HuH-7 (cell line): ENCODE measurements at regions not wholly inside any gene's neighbourhood (a gene's known extent, or its start where the extent isn't known, plus 50 kb on each side); places are given as distances from the start of the nearest gene placed in this dataset.
"Not testable (repeated sequence)": the region's sequence is repeated elsewhere in the genome, so short reads cannot be mapped to it uniquely, and the experiment has no call there.

Experiments used
- DNase-seq: peaks from one replicate; pipeline ENCODE4 v3.0.0; 2011; ENCODE audit warnings: low spot score

DNA sequence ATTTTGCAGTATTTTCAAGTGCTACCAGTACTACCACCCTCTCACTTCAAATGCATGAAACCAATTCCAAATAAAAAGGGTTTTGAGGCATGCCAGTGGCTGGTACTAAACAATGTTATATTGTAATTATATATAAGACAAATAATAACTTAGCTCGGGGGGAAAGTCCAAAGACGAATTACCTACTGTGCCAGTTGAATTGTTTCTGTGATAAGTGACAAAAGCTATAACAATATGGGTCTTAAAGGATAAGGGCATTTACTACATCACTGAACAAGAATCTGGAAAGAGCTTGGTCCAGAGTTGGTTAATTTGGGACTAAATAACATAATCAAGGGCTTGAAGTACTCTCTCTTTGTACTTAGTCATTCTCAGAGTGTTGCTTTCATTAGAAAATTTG is 404.7 kb upstream of the CHAC2 start:
- DNase-seq, result no peak

DNA sequence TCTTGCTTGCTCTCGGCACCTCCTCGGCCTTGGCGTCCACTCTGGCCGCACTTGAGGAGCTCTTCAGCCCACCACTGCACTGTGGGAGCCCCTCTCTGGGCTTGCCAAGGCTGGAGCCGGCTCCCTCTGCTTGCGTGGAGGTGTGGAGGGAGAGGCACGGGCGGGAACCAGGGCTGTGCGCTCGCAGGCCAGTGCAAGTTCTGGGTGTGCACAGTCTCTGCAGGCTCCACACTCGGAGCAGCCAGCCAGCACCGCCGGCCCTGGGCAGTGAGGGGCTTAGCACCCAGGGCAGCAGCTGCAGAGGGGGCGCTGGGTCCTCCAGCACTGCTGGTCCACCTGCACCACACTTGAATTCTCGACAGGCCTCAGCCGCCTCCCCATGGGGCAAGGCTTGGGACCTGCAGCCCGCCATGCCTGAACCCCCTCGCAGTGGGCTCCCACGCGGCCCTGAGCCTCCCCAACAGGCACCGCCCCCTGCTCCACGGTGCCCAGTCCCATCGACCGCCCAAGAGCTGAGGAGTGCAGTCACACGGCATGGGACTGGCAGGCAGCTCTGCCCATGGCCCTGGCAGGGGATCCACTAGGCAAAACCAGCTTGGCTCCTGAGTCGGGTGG is 411.2 kb upstream of the CHAC2 start:
- DNase-seq, result no peak

DNA sequence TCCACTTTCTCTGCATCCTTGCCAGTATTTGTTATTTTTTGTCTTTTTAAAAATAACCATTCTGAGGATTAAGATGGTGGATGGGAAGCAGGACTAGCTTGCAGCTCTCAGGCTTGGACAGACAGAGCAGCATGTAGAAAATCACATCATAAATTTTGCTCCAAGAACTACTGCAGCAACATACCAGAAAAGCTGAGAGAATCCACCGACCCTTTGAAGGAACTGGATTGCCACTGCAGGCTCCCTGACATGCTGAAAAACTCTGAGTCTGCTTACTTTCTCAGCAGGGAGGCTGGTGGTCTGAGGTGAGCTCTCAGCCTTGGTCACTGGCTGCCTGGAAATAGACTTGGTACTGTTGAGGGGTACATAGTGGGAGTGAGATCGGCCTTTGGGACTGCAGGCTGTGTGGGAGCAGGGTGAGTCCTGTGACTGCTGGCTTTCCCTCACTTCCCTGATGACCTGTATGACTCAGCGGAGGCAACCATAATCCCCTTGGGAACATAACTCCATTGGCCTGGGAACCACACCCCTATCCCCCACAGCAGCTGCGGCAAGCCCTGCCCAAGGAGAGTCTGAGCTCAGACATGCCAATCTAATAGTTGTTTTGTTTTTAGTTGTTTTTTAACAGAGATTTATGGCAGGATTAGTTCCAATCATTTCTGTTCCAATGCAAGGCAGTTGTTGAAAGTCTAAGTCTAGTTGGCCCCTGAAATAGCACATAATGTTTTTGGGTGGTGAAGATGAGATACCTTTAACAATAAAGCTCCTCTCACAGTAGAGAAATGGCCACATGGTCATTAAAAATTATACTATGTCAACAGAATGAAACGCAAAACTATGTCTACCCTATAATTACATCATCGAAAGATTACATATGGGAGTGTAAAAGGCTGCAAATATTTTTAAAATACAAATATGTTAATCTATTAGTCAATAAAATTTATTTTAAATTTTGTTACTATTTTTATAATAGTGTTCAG is 414.2 kb upstream of the CHAC2 start:
- DNase-seq, result no peak

DNA sequence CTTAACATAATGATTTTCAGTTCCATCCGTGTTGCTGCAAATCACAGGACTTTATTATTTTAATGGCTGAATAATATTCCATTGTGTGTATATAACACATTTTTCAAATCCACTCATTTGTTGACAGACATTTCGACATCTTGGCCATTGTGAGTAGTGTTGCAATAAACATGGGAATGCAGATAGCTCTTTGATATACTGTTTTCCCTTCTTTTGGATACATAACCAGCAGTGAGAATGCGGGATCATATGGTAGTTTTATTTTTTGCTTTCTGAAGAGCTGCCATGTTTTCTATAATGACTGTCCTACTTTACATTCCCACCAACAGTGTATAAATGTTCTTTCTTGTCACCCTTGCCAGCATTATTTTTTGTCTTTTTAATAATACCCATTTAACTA is 420.3 kb upstream of the CHAC2 start:
- no peak for DNase-seq

DNA sequence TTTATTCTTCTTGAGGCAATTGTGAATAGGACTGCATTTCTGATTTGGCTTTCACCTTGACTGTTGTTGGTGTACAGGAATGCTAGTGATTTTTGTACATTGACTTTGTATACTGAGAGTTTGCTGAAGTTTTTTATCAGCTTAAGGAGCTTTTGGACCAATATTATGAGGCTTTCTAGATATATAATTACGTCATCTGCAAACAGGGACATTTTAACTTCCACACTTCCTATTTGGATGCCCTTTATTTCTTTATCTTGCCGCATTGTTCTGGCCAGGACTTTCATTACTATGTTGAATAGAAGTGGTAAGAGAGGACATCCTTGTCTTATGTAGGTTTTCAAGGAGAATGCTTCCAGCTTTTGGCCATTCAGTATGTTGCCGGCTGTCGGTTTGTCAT is 425.4 kb upstream of the CHAC2 start:
- no peak for DNase-seq

DNA sequence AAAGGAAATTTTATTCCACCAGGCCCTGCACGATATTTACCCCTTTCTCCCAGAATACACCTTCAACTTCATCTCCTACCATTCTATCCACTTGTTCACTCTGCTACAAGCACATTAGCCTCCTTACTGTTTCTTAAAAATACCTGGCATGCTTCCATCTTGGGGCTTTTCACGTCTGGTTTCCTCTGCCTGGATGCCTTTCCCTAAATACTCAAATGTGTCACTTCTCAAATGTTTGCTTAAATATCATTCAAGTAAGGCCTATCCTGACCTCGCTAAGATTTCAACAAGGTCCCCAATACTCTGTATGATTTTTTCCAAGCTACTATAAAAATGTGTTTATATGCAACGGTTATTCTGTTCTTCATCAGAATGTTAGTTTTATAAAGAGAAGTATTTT is 433.0 kb upstream of the CHAC2 start:
- no peak for DNase-seq

DNA sequence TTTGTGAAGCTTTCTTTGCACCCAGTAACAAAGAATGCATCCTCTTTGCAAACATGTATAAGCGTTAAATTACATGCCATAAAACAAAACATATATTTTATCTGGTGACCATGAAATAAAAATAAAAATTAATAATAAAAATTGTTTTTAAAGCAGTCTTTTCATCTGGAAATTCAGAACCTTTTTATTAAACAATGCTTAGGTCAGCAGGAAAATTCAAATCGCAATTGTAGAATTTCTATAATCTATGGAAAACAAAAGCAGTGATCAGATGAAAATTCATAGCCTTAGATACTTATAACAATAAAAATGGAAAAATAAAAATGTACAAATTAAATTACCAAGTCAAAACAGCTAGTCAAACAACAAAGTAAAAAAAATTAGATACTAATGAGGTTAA is 435.9 kb upstream of the CHAC2 start:
- DNase-seq, result no peak

DNA sequence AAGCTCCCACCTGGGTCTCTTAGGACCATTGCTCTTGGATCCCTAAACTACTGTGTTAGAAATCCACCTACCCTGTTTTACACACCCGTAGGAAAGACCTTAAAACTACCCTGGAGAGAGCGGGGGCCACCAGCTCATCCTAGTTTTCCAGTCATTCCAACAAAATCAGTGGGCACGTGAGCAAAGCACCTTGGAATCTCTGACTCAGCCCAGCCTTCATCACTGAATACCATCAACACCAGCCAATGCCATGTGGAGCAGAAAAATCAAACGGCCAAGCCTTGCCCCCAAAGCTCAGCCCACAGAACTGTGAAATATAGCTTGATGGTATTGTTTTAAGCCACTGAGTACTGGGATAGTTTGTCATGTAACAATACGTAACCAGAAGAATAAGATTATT is 449.7 kb upstream of the CHAC2 start:
- no peak for DNase-seq

DNA sequence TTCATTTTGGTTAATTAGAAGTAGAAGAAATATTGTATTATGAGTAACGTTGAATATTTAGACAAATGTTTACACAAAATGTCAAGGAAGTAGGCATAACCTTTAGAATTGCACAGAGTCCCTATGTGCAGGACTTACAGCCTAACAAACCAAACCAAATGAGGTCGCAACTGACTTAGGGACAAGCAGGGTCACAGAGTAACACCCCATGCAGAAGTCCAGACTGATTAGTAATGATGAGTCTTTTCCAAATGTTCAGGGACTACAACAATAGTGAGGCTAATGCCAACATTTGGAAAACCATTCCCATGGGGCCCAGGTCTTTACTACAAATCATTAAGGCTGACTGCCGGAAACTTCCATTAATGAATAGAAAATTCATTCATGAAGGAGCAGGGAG is 452.5 kb upstream of the CHAC2 start:
- no peak for DNase-seq

DNA sequence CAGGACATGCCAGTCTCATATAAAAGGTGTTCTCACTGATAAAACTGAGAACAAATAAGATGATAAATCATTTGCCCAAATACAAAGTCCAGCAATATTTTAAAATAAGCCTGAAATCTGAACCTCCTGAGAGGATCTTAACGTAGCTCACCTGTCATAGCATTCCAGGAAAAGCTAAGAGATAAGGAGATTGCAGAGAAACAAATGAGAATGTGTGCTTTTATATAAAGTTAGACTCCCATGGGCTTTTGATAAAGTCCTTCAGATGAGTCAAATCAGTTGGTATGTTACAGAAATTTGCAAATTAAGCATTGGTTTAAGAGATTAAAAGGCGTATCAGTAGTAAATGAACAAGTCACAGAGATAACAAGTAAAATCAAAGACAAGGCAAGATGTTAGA is 452.9 kb upstream of the CHAC2 start:
- DNase-seq, result no peak

DNA sequence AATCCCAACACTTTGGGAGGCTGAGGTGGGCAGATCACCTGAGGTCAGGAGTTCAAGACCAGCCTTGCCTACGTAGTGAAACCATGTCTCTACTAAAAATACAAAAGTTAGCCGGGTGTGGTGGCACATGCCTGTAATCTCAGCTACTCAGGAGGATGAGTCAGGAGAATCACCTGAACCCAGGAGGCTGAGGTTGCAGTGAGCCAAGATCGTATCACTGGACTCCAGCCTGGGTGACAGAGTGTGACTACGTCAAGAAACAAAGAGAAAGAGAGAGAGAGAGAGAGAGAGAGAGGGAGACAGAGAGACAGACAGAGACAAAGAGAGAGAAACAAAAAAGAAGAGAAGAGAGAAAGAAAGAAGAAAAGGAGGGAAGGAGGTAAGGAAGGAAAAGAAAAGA is 454.0 kb upstream of the CHAC2 start:
- DNase-seq, result not testable (repeated sequence)

DNA sequence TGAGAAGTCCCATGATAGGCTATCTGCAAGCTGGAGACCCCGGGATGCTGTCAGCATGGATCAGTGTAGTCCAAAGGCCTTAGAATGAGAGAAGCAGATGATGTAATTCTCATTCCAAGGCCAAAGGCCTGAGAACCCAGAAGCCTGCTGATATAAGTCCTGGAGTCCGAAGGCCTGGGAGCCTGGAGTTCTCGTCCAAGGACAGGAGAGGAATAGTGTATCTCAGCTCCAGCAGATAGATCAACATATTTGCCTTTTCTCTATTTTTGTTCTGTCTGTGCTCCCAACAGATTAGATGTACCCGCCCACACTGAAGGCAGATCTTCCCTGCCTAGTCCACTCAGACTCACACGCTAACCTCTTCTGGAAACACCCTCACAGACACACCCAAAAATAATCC is 454.9 kb upstream of the CHAC2 start:
- no peak for DNase-seq

DNA sequence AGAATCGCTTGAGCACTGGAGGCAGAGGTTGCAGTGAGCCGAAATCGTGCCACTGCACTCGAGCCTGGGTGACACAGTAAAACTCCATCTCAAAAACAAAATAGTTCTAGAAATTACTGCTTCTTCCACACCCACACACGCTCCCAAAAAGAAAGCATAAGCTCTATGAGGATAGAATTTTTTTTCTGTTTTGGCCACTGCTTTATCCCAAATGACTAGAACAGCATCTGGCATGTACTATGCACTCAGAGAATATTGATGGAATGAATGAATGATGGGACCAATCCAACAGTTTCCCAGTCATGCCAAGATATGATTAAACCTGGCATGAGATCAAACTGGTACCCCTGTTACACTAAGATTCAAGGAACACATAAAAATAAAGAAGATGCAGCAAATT is 455.4 kb upstream of the CHAC2 start:
- DNase-seq, result no peak

DNA sequence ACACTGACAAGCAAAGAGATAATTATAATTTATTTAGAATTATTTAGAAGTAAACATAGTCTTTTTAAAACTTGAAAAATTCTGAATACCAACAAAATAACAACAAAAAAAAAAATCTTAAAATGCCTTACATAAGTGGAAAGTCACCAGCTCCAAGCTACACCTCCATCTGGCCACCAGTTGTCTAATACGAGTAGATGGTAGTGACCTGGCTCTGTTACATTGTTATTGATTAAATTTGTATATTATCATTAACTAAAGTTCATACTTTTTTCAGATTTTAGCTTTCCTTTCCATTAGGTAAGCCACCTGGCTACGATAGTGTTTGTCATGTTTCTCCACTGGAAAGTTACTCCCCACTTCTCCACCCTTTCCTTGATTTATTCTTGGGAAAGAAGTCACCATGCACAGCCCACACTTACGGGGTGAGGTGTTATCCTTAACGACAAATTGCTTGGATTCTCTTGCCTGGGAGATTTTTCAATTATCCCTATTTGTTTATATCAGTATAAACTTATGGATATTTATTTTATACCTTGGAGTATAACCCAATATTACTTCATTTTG is 464.5 kb upstream of the CHAC2 start:
- no peak for DNase-seq

DNA sequence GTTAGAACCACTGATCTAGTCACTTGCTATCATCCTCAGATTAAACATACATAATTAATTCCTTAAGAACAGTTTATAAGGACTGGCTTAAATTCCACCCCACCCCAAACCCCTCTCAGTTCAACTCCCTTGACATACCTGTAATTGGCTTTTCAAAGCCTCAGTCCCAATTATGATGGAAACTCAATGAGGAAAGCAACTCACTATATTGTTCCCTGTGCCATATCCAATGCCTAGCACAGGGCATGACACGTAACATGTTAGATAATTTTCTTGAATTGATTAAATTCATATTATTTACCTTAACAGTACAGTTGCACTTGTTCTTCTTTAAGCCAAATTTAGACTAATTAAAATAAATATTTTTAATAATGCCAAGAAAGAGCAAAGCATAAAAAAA is 465.1 kb upstream of the CHAC2 start:
- no peak for DNase-seq

DNA sequence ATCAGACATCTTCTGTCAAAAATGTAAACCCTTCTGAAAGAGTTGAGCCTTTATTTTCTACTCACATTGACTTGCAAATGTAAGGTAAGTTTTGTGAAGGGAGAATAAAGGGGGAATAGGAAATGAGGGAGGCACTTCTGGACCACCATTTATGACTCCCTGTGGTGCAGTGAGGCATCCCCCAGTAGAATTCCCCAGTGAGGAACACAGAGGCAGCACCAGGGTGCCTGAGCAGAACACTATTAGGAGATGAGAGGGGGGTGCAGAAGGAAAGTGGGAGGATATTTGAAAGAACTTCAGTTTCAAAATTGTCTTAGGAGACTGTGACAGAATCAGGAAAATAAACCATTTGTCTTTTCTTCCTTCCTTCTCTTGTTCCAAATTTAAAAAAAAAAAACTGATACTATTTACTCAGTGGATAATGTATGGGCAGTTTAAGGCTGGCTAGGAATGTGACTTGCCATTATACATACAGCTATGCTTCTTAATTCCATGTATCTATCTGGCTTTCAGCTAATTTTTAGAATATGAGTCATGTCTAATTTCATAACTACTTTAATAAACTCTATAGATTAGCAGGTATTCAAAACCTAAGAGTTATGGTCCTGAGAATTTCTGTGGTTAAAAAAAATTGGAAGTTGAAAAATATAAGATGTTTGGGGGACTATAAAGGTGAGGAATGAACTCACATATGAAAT is 478.1 kb upstream of the CHAC2 start:
- DNase-seq, result no peak

DNA sequence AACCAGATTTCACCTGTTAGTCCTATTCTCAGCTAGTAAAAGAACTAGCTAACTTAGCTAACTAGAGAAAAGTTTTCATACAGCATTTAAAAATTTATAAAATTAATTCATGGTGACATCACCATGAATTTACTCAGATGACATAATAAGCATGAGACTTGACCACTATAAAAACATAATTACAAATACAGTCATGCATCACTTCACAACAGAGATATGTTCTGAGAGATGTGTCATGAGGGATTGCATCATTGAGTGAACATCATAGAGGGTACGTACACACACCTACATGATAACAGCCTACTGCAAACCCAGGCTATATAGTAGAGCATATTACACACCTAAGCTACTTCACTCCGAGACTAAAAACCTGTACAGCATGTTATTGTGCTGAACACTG is 481.3 kb upstream of the CHAC2 start:
- DNase-seq, result no peak

DNA sequence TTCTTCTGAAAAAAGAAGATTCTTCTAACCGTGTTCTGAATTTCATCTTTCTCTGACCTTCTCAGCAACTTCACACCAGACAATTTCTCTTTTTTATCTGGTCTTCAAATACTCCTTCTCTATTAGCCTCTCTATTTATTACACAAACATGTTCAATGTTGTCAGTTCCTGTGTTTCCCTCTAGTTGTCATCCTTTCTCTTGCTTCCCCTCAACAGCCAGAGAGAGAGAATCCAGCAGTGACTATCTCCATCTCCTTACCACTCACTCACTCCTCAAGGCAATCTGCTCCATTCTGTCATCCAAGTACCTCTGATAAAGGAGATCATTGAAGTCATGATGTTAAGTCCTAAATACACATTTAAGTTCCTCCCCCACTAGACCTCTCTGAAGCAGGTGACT is 491.9 kb upstream of the CHAC2 start:
- no peak for DNase-seq

DNA sequence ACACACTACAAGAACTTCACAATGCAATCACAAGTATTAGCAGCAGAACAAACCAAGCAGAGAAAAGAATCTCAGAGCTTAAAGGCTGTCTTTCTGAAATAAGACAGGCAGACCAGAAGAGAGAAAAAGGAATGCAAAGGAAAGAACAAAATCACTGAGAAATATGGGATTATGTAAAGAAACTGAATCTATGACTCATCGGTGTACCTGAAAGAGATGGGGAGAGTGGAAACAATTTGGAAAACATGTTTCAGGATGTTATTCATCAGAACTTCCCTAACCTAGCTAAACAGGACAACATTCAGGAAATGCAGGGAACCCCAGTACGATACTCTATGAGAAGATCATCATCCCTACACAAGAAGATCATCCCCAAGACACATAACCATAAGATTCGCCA is 499.0 kb upstream of the CHAC2 start:
- DNase-seq, result no peak

DNA sequence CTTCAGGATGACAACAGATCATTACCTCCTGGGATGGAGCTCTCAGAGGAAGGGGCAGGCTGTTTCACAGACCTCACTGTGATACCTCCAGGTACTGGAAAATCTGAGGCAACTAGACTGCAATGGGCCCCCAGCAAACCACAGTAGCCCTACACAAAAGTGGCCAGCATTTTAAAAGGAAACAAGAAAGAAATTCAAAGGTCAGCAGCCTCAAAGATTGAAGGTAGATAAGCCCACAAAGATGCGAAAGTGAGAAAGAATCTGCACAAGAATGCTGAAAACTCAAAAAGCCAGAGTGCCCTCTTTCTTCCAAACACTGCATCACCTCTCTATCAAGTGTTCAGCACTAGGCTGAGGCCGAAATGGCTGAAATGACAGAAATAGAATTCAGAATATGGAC is 499.5 kb upstream of the CHAC2 start:
- DNase-seq, result no peak

DNA sequence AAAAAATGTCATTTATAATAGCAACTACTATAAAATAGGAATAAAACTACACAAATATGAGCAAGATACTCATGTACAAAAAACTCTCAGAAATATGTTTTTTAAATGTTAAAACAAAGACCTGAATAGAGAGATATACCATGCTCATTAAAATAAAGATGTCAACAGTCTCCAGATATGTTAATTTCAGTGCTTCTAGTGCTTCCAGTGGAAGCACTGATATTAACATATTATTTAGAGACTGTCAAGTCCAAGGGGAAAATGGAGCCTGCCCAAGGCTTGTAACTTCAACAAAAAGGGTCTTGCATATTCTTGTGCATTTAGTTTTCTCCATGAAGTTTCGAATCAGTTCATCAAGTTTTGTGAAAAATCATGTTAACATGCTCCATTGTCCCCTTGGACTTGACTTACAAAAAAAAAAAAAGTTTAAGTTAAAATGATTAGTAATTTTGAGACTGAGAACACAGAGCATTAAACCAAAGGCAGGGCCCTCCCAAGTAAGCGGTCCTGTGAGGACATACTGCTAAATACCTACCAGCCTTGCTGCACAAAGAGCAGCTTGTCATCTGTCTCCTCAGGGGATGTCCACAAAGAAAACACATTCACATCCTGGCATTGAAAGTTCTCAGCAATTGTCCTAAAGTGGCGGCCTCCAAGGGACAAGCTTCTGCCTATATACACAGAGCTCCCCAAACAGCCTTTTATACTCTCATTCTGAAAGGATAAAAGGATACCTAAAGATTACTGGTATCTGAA is 501.9 kb upstream of the CHAC2 start:
- no peak for DNase-seq

DNA sequence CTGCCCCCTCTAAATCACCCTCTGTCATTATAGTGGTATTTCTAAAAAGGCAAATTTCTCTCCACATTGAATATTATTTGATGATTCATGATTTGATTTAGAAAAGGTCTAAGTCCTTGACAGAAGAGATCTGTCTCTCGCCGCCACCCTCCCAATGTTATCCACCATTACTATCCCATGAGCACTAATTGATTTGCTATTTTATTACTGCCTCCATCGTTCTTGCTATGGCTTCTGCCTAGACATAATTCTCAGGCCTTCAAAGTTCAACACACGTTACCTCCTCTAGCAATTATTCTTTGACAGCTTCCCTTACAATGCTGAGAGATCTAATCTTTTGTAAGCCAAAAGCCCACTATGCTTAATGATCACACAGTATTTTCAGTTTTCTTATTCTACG is 507.0 kb upstream of the CHAC2 start:
- no peak for DNase-seq
